Ovary (tissue), 7 donors: ENCODE measurements at regions not wholly inside any gene's neighbourhood (a gene's known extent, or its start where the extent isn't known, plus 50 kb on each side); places are given as distances from the start of the nearest gene placed in this dataset.

Experiments
- DNase-seq, 5 donors: peaks; one replicate each; pipeline ENCODE4 v3.0.0-alpha.2; 2019 to 2020
- H3K27ac ChIP-seq, 2 donors: fragments of 200-600 bp; one replicate each; pipeline versions ENCODE4 v1.5.1 to v1.8.0; 2019 to 2022
- H3K27me3 ChIP-seq: fragments of 200-600 bp; one replicate; pipeline ENCODE4 v1.8.0; 2022
- H3K36me3 ChIP-seq: fragments of 200-600 bp; sonication (generic); one replicate; pipeline ENCODE4 v1.5.1; 2019
- H3K4me1 ChIP-seq: one replicate; pipeline ENCODE4 v1.8.1; 2013; ENCODE audit warnings: mild to moderate bottlenecking, moderate library complexity; ENCODE audit not compliant: insufficient read depth
- H3K4me3 ChIP-seq: fragments of 200-600 bp; sonication (generic); one replicate; pipeline ENCODE4 v1.5.1; 2017
- H3K9me3 ChIP-seq, 2 donors: fragments of 200-600 bp in 1 of 2; sonication (generic) in 1 of 2; one replicate each; pipeline versions ENCODE4 v1.5.1 to v1.8.1; 2013 to 2019; ENCODE audit warnings: mild to moderate bottlenecking in 1 of 2, moderate library complexity in 1 of 2
- EP300 ChIP-seq: sonication (generic); formaldehyde crosslinking; IDR thresholded peaks from one replicate; pipeline ENCODE4 v1.6.1; 2017; ENCODE audit warnings: antibody characterized with exemption
- POLR2A ChIP-seq: fragments of 450-650 bp; IDR thresholded peaks from one replicate; pipeline ENCODE4 v1.6.1; 2017; ENCODE audit warnings: antibody characterized with exemption, mild to moderate bottlenecking, moderate library complexity
- WGBS, 3 donors: extraction: QIAGEN DNeasy Blood & Tissue Kit in 1 of 3; methylation state at CpG; one replicate each; pipeline versions ENCODE4 v1.1.5 to v1.1.7; 2013 to 2017; 5-methylcytosine and 5-hydroxymethylcytosine counted together
- intact Hi-C, 4 donors: fragments of 100-400 bp; cut with DNase I; formaldehyde crosslinking; loops; one replicate each; pipeline versions ENCODE4 v1.11.0 to v1.15.1; 2022 to 2023
- TF ChIP-seq, protein P1 (sequence below), 3 donors: fragments of 450-650 bp in 2 of 3; fragments of 200-600 bp in 1 of 3; IDR thresholded peaks; one replicate each; pipeline versions ENCODE4 v1.5.1 to v1.8.0; 2016 to 2022; ENCODE audit warnings: antibody characterized with exemption in 3 of 3, mild to moderate bottlenecking in 1 of 3
- donor health status: DM: no; HTN: no; CAD: no; lungs with moderate emphysema.
- donor health status: DM: no; HTN: no; CAD: no.
- donor health status: Bipolar disorder and iron deficiency.
- donor health status: DM: no; HTN: no; CAD: no.
- donor health status: DM: yes; HTN: yes; CAD: no.

DNA sequence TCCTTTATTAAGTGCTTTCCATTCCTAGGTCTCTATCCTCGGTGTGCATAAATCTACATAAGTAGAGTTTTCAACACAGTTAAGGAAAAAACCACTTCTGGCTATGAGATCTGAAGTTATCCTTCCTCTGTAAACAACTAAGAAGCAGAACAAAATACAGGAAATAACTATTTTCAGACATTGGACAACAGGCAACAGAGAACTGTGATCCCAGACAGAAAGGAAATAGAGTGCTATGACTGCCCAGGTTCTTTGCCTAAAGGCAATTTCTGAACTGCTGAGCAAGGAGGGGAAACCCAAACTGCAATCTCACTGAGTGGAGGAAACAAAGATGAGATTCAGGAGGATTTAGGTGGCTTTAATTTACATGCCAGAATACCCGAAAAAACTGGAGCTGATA, 285.4 kb downstream of the SNX13 start:
- no peak overlapping the region for H3K27ac ChIP-seq
- H3K36me3 ChIP-seq, result no peaks in the 10 kb centered on the region
- DNase-seq, result no peak
- H3K4me1 ChIP-seq, result peaks cover 4% of the 10 kb centered on the region
- intact Hi-C loops, result no loop called here
- no peaks in the 10 kb centered on the region for H3K27me3 ChIP-seq
- no peak for TF ChIP-seq POLR2A
- TF ChIP-seq, protein P1, sequence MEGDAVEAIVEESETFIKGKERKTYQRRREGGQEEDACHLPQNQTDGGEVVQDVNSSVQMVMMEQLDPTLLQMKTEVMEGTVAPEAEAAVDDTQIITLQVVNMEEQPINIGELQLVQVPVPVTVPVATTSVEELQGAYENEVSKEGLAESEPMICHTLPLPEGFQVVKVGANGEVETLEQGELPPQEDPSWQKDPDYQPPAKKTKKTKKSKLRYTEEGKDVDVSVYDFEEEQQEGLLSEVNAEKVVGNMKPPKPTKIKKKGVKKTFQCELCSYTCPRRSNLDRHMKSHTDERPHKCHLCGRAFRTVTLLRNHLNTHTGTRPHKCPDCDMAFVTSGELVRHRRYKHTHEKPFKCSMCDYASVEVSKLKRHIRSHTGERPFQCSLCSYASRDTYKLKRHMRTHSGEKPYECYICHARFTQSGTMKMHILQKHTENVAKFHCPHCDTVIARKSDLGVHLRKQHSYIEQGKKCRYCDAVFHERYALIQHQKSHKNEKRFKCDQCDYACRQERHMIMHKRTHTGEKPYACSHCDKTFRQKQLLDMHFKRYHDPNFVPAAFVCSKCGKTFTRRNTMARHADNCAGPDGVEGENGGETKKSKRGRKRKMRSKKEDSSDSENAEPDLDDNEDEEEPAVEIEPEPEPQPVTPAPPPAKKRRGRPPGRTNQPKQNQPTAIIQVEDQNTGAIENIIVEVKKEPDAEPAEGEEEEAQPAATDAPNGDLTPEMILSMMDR (IDR thresholded peaks at IDR 0.05), result no peak
- TF ChIP-seq EP300, result no peak
- WGBS, 3 donors, result 54 to 64% (median 63%) methylated on average over 2 of the region's 2 CpGs
- H3K4me3 ChIP-seq, result no peak overlapping the region
- no peaks in the 10 kb centered on the region for H3K9me3 ChIP-seq

DNA sequence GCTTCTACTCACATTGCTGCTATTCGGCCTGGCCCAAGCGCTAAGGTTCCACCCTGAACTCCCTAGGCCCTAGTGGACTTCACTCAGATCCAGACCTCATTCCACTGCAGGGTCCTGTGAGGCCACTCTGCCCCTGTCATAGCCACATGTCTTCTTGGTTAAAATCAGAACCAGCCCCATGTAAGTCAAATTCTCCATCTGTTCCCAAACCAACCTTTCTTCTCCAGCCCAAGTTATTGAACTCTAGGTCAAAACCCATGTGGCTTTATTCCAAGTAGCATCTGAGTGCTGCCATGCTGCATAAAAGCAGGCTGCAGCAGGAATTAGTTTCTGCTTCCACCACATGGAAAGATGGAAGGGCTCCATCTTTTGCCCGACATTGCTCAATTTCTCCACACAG, 281.2 kb downstream of the SNX13 start:
- no peak overlapping the region for H3K27ac ChIP-seq
- H3K27me3 ChIP-seq, result no peaks in the 10 kb centered on the region
- no peak for DNase-seq
- TF ChIP-seq, protein P1 (IDR thresholded peaks at IDR 0.05), result no peak
- TF ChIP-seq EP300 (no peak), POLR2A (no peak)
- no peak overlapping the region for H3K4me3 ChIP-seq
- no peaks in the 10 kb centered on the region for H3K36me3 ChIP-seq
- intact Hi-C loops, result no loop called here
- H3K4me1 ChIP-seq, result no peaks in the 10 kb centered on the region
- 97 to 99% (median 98%) methylated on average over 3 of the region's 3 CpGs for WGBS, 3 donors
- no peaks in the 10 kb centered on the region for H3K9me3 ChIP-seq

DNA sequence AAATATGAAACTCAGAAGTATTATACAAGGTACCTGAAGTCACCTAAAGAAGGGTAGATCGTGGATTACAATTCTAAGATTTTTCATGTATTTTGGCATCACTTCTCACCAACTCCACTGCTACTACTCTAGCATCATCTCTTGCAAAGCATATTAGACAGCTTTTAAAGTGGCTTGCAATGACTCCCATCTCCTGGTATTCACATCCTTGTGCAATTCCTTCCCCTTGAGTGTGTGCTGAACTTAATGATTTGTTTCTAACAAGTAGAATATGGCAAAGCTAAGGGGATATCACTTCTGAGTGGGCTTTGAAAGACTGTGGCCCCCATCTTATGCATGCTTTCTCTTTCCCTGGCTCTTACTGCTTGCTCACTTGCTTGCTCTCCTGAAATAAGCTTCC, 280.2 kb downstream of the SNX13 start:
- 91 to 100% (median 93%) methylated on average over 1 of the region's 1 CpG for WGBS, 3 donors
- H3K36me3 ChIP-seq, result no peaks in the 10 kb centered on the region
- H3K9me3 ChIP-seq, result no peaks in the 10 kb centered on the region
- H3K27ac ChIP-seq, result no peak overlapping the region
- DNase-seq, result no peak
- TF ChIP-seq, protein P1 (IDR thresholded peaks at IDR 0.05), result no peak
- TF ChIP-seq EP300 (no peak), POLR2A (no peak)
- no peaks in the 10 kb centered on the region for H3K27me3 ChIP-seq
- intact Hi-C loops, result no loop called here
- H3K4me3 ChIP-seq, result no peak overlapping the region
- H3K4me1 ChIP-seq, result no peaks in the 10 kb centered on the region

DNA sequence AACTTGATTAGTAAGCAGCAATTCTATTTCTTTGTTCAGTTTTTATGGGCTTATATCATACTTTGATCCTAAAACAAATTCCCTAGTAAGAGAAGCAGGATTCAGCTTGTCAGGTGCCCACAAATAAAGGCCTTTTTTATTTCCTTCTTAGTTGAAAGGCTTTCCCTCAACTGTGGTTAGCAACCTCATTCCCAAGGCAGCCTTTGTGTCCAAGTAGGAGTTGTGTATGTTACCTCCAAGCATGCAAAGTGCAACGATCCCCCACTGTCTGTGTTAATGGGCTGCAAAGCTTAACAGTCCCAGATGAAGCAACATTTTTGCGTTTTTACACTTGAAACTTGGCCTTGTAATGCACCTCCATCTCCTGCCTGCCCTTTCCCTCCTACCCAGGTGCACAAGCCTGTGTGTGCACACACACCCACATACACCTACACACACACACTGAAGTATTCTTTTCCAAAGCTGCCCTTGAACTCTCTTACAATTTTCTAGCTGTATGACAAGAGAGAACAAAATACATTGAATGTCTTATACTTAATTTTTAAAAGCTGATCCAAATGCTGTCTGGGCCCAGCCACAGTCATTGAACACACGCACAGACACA, 278.2 kb downstream of the SNX13 start:
- intact Hi-C loops, result no loop called here
- Histone ChIP-seq H3K4me3 (no peak overlapping the region), H3K27ac (no peak overlapping the region), H3K9me3 (no peaks in the 10 kb centered on the region), H3K4me1 (no peaks in the 10 kb centered on the region), H3K27me3 (no peaks in the 10 kb centered on the region), H3K36me3 (no peaks in the 10 kb centered on the region)
- TF ChIP-seq EP300 (no peak), POLR2A (no peak)
- TF ChIP-seq, protein P1 (IDR thresholded peaks at IDR 0.05), result no peak
- 32 to 47% (median 44%) methylated on average over 3 of the region's 3 CpGs for WGBS, 3 donors
- DNase-seq, result no peak
